Activated naive CD8-positive, alpha-beta T cell treated with anti-CD3 and anti-CD28 coated beads, Interleukin-2, amount 10 ng/mL, durations not matched to agents 7 days and 5 days (primary cell): ENCODE measurements at regions not wholly inside any gene's neighbourhood (a gene's known extent, or its start where the extent isn't known, plus 50 kb on each side); places are given as distances from the start of the nearest gene placed in this dataset.
A peak's percentile ranks its signal among the peaks of the same experiment; 100 is the strongest.

Source experiments
- ATAC-seq: fragments of 150-1000 bp; cut with Tn5 transposase; one replicate; pipeline ENCODE4 v1.10.0; 2021; ENCODE audit warnings: low read depth, moderate library complexity
- POLR2A ChIA-PET: fragments of 350-600 bp; sonication (Branson Sonifier 250); formaldehyde crosslinking; loops from one replicate; lab custom pipeline; 2021; ENCODE audit warnings: antibody characterized with exemption; lab: Charles Lee
- DNase-seq: peaks from one replicate; pipeline ENCODE4 v3.0.0; 2021
- H3K27ac Mint-ChIP-seq: one replicate; pipeline ENCODE4 v1.8.0; 2022; ENCODE audit warnings: mild to moderate bottlenecking, mixed read lengths
- H3K27me3 Mint-ChIP-seq: one replicate; pipeline ENCODE4 v1.8.0; 2022; ENCODE audit warnings: mild to moderate bottlenecking, moderate library complexity, mixed read lengths
- H3K36me3 Mint-ChIP-seq: one replicate; pipeline ENCODE4 v1.8.0; 2021; ENCODE audit warnings: mild to moderate bottlenecking, mixed read lengths
- H3K4me1 Mint-ChIP-seq: one replicate; pipeline ENCODE4 v1.8.0; 2021; ENCODE audit warnings: mixed read lengths
- H3K4me3 Mint-ChIP-seq: one replicate; pipeline ENCODE4 v1.8.0; 2022; ENCODE audit warnings: mild to moderate bottlenecking, moderate library complexity, mixed read lengths
- H3K9me3 Mint-ChIP-seq: one replicate; pipeline ENCODE4 v1.8.0; 2021; ENCODE audit warnings: mixed read lengths

GRCh38 chr6:47360388-47360787 lies 50.7 kb upstream of the TNFRSF21 start:
- Mint-ChIP-seq H3K4me3 (no peak overlapping the region), H3K27me3 (peaks cover 15% of the 10 kb centered on the region)

GRCh38 chr6:47362857-47363461 lies 53.3 kb upstream of the TNFRSF21 start:
- Mint-ChIP-seq H3K9me3 (no peaks in the 10 kb centered on the region), H3K27ac (no peak overlapping the region), H3K27me3 (peaks cover 11% of the 10 kb centered on the region), H3K36me3 (peaks cover 2% of the 10 kb centered on the region), H3K4me3 (no peak overlapping the region), H3K4me1 (peaks cover 9% of the 10 kb centered on the region)
- POLR2A ChIA-PET = no interaction called here
- DNase-seq (no peak), ATAC-seq (no peak)

More at GRCh38 chr6:47360388-47360787, 50.7 kb upstream of the TNFRSF21 start:
- H3K4me1 Mint-ChIP-seq = peaks cover 13% of the 10 kb centered on the region
- H3K27ac Mint-ChIP-seq = no peak overlapping the region
- no peaks in the 10 kb centered on the region for H3K9me3 Mint-ChIP-seq
- no peak for DNase-seq
- H3K36me3 Mint-ChIP-seq = peaks cover 2% of the 10 kb centered on the region
- ATAC-seq = no peak
- POLR2A ChIA-PET = interaction anchor here (1.0 kb wide), 1 partner anchor 17 kb away, joined by 4 read pairs; no protein-coding TSS in a partner anchor

GRCh38 chr6:47363736-47364135 lies 54.0 kb upstream of the TNFRSF21 start:
- Mint-ChIP-seq H3K27me3 (peaks cover 15% of the 10 kb centered on the region), H3K9me3 (no peaks in the 10 kb centered on the region), H3K4me3 (no peak overlapping the region), H3K36me3 (peaks cover 2% of the 10 kb centered on the region), H3K27ac (no peak overlapping the region), H3K4me1 (peaks cover 5% of the 10 kb centered on the region)
- no peak for ATAC-seq
- DNase-seq = no peak
- POLR2A ChIA-PET = no interaction called here

- Mint-ChIP-seq H3K4me1 (no peaks in the 10 kb centered on the region), H3K4me3 (no peak overlapping the region), H3K36me3 (no peaks in the 10 kb centered on the region), H3K9me3 (no peaks in the 10 kb centered on the region), H3K27me3 (peaks cover 15% of the 10 kb centered on the region), H3K27ac (no peak overlapping the region)
- no peak for DNase-seq
- no peak for ATAC-seq
- POLR2A ChIA-PET = no interaction called here
These were observed 56.7 kb upstream of the TNFRSF21 start for GRCh38 chr6:47366335-47366890.

- Mint-ChIP-seq H3K27me3 (peaks cover 5% of the 10 kb centered on the region), H3K27ac (no peak overlapping the region), H3K4me1 (no peaks in the 10 kb centered on the region), H3K9me3 (no peaks in the 10 kb centered on the region), H3K4me3 (no peak overlapping the region), H3K36me3 (no peaks in the 10 kb centered on the region)
- POLR2A ChIA-PET = no interaction called here
- no peak for DNase-seq
- no peak for ATAC-seq
These were observed 61.6 kb upstream of the TNFRSF21 start for GRCh38 chr6:47371139-47371869.

GRCh38 chr6:47371870-47372255 lies 62.2 kb upstream of the TNFRSF21 start:
- POLR2A ChIA-PET = no interaction called here
- no peak overlapping the region for H3K4me3 Mint-ChIP-seq
- H3K4me1 Mint-ChIP-seq = peaks cover 5% of the 10 kb centered on the region
- no peak for DNase-seq
- H3K9me3 Mint-ChIP-seq = no peaks in the 10 kb centered on the region
- no peaks in the 10 kb centered on the region for H3K36me3 Mint-ChIP-seq
- no peak for ATAC-seq
- peaks cover 5% of the 10 kb centered on the region for H3K27me3 Mint-ChIP-seq
- H3K27ac Mint-ChIP-seq = no peak overlapping the region

- Mint-ChIP-seq H3K4me3 (no peak overlapping the region), H3K9me3 (no peaks in the 10 kb centered on the region), H3K27ac (no peak overlapping the region), H3K4me1 (peaks cover 8% of the 10 kb centered on the region), H3K36me3 (no peaks in the 10 kb centered on the region), H3K27me3 (peaks cover 5% of the 10 kb centered on the region)
- no peak for ATAC-seq
- POLR2A ChIA-PET = no interaction called here
- no peak for DNase-seq
These were observed 62.6 kb upstream of the TNFRSF21 start for GRCh38 chr6:47372318-47372717.

GRCh38 chr6:47375426-47375825 lies 65.7 kb upstream of the TNFRSF21 start:
- Mint-ChIP-seq H3K27ac (peak overlapping the region; percentile 21), H3K36me3 (no peaks in the 10 kb centered on the region), H3K4me1 (peaks cover 8% of the 10 kb centered on the region), H3K27me3 (no peaks in the 10 kb centered on the region), H3K9me3 (no peaks in the 10 kb centered on the region), H3K4me3 (no peak overlapping the region)
- ATAC-seq (no peak), DNase-seq (no peak)
- POLR2A ChIA-PET = no interaction called here

GRCh38 chr6:47376930-47377329 lies 67.2 kb upstream of the TNFRSF21 start:
- Mint-ChIP-seq H3K4me1 (peaks cover 8% of the 10 kb centered on the region), H3K27me3 (peaks cover 4% of the 10 kb centered on the region), H3K36me3 (no peaks in the 10 kb centered on the region), H3K4me3 (peak overlapping the region; percentile 68), H3K27ac (peak overlapping the region; percentile 91), H3K9me3 (no peaks in the 10 kb centered on the region)
- ATAC-seq (peak; percentile 100), DNase-seq (peak; percentile 42)
- POLR2A ChIA-PET = interaction anchor here (0.8 to 1.8 kb wide), 3 partner anchors 10 to 101 kb away, joined by 3 to 4 read pairs (median 4); partner anchors contain the start of gene CD2AP

- no peak for DNase-seq
- Mint-ChIP-seq H3K27me3 (peaks cover 9% of the 10 kb centered on the region), H3K4me3 (no peak overlapping the region), H3K27ac (no peak overlapping the region), H3K36me3 (no peaks in the 10 kb centered on the region), H3K4me1 (peaks cover 8% of the 10 kb centered on the region), H3K9me3 (no peaks in the 10 kb centered on the region)
- POLR2A ChIA-PET = no interaction called here
- ATAC-seq = no peak
These were observed 68.3 kb upstream of the TNFRSF21 start for GRCh38 chr6:47377971-47378370.

- no peak for ATAC-seq
- Mint-ChIP-seq H3K27ac (no peak overlapping the region), H3K4me3 (no peak overlapping the region), H3K9me3 (no peaks in the 10 kb centered on the region), H3K36me3 (no peaks in the 10 kb centered on the region), H3K27me3 (peaks cover 9% of the 10 kb centered on the region), H3K4me1 (peaks cover 8% of the 10 kb centered on the region)
- DNase-seq = no peak
- POLR2A ChIA-PET = no interaction called here
These were observed 69.6 kb upstream of the TNFRSF21 start for GRCh38 chr6:47379328-47379727.

- H3K4me3 Mint-ChIP-seq = no peak overlapping the region
- POLR2A ChIA-PET = no interaction called here
These were observed 70.5 kb upstream of the TNFRSF21 start for GRCh38 chr6:47380251-47380650.

GRCh38 chr6:47381036-47381435 lies 71.3 kb upstream of the TNFRSF21 start:
- DNase-seq (no peak), ATAC-seq (no peak)
- H3K27me3 Mint-ChIP-seq = peaks cover 9% of the 10 kb centered on the region
- POLR2A ChIA-PET = no interaction called here
- H3K9me3 Mint-ChIP-seq = peaks cover 3% of the 10 kb centered on the region
- H3K4me1 Mint-ChIP-seq = peaks cover 8% of the 10 kb centered on the region
- no peak overlapping the region for H3K4me3 Mint-ChIP-seq
- no peak overlapping the region for H3K27ac Mint-ChIP-seq
- H3K36me3 Mint-ChIP-seq = no peaks in the 10 kb centered on the region

More at GRCh38 chr6:47380251-47380650, 70.5 kb upstream of the TNFRSF21 start:
- Mint-ChIP-seq H3K9me3 (peaks cover 2% of the 10 kb centered on the region), H3K36me3 (no peaks in the 10 kb centered on the region), H3K27me3 (peaks cover 9% of the 10 kb centered on the region), H3K4me1 (peaks cover 8% of the 10 kb centered on the region), H3K27ac (no peak overlapping the region)
- DNase-seq = no peak
- ATAC-seq = no peak

GRCh38 chr6:47383360-47383759 lies 73.7 kb upstream of the TNFRSF21 start:
- no peak overlapping the region for H3K27ac Mint-ChIP-seq
- no peak for DNase-seq
- POLR2A ChIA-PET = no interaction called here
- no peak overlapping the region for H3K4me3 Mint-ChIP-seq
- no peak for ATAC-seq
- H3K9me3 Mint-ChIP-seq = peaks cover 16% of the 10 kb centered on the region
- peaks cover 6% of the 10 kb centered on the region for H3K4me1 Mint-ChIP-seq
- peaks cover 10% of the 10 kb centered on the region for H3K36me3 Mint-ChIP-seq
- H3K27me3 Mint-ChIP-seq = peaks cover 9% of the 10 kb centered on the region
